Liver (tissue), 8 donors: ENCODE measurements at regions not wholly inside any gene's neighbourhood (a gene's known extent, or its start where the extent isn't known, plus 50 kb on each side); places are given as distances from the start of the nearest gene placed in this dataset.

Experiments
- DNase-seq: peaks from one replicate; pipeline ENCODE4 v3.0.0-alpha.2; 2017; ENCODE audit warnings: low spot score
- H3K27ac ChIP-seq, 2 donors: one replicate each; pipeline ENCODE4 v1.7.0; 2013; ENCODE audit warnings: inconsistent platforms in 2 of 2, low read length in 2 of 2, control low read depth in 1 of 2, low read depth in 1 of 2, mild to moderate bottlenecking in 1 of 2
- H3K27me3 ChIP-seq, 4 donors: one replicate each; pipeline versions ENCODE4 v1.6.1 to v1.7.0; 2013; ENCODE audit warnings: low read length in 3 of 4, inconsistent platforms in 1 of 4, mild to moderate bottlenecking in 1 of 4, moderate library complexity in 1 of 4; ENCODE audit not compliant: control insufficient read depth in 4 of 4, insufficient read depth in 4 of 4
- H3K36me3 ChIP-seq, 4 donors: one replicate each; pipeline versions ENCODE4 v1.6.1 to v1.7.0; 2013; ENCODE audit warnings: low read length in 3 of 4, mild to moderate bottlenecking in 3 of 4, low read depth in 1 of 4, moderate library complexity in 1 of 4; ENCODE audit not compliant: control insufficient read depth in 4 of 4, insufficient read depth in 3 of 4
- H3K4me1 ChIP-seq, 4 donors: one replicate each; pipeline versions ENCODE4 v1.6.1 to v1.7.0; 2013; ENCODE audit warnings: low read length in 3 of 4, mild to moderate bottlenecking in 3 of 4, moderate library complexity in 1 of 4; ENCODE audit not compliant: control insufficient read depth in 4 of 4, insufficient read depth in 4 of 4
- H3K4me3 ChIP-seq, 3 donors: one replicate each; pipeline versions ENCODE4 v1.6.1 to v1.7.0; 2013; ENCODE audit warnings: low read length in 3 of 3, control low read depth in 1 of 3, low read depth in 1 of 3, mild to moderate bottlenecking in 1 of 3
- H3K9ac ChIP-seq, 2 donors: one replicate each; pipeline ENCODE4 v1.7.0; 2013; ENCODE audit warnings: low read length in 2 of 2, mild to moderate bottlenecking in 2 of 2, moderate library complexity in 2 of 2, control low read depth in 1 of 2, low read depth in 1 of 2
- H3K9me3 ChIP-seq, 4 donors: one replicate each; pipeline versions ENCODE4 v1.6.1 to v1.7.0; 2013; ENCODE audit warnings: low read length in 3 of 4; ENCODE audit not compliant: control insufficient read depth in 4 of 4
- EGR1 ChIP-seq, 2 donors: IDR thresholded peaks; 2 replicates each; pipeline ENCODE4 v1.6.1; 2016 to 2018; ENCODE audit warnings: antibody characterized with exemption in 2 of 2, low read depth in 2 of 2
- FOXA1 ChIP-seq: IDR thresholded peaks from 2 replicates; pipeline ENCODE4 v1.6.1; 2016; ENCODE audit warnings: antibody characterized with exemption
- FOXA2 ChIP-seq: IDR thresholded peaks from 2 replicates; pipeline ENCODE4 v1.6.1; 2016; ENCODE audit warnings: antibody characterized with exemption
- GABPA ChIP-seq, 2 donors: IDR thresholded peaks in 1 of 2; conservative IDR thresholded peaks in 1 of 2; 2 replicates each; pipeline ENCODE4 v1.6.1; 2016; ENCODE audit warnings: antibody characterized with exemption in 2 of 2, mild to moderate bottlenecking in 1 of 2, moderate library complexity in 1 of 2
- HNF4A ChIP-seq, 2 donors: conservative IDR thresholded peaks; 2 replicates each; pipeline ENCODE4 v1.6.1; 2016; ENCODE audit warnings: antibody characterized with exemption in 2 of 2, mild to moderate bottlenecking in 2 of 2
- HNF4G ChIP-seq: IDR thresholded peaks from 2 replicates; pipeline ENCODE4 v1.6.1; 2016; ENCODE audit warnings: antibody characterized with exemption
- JUND ChIP-seq, 2 donors: IDR thresholded peaks; 2 replicates each; pipeline ENCODE4 v1.6.1; 2016; ENCODE audit warnings: antibody characterized with exemption in 2 of 2
- NR2F2 ChIP-seq: IDR thresholded peaks from 2 replicates; pipeline ENCODE4 v1.6.1; 2016; ENCODE audit warnings: antibody characterized with exemption
- RAD21 ChIP-seq, 2 donors: IDR thresholded peaks; 2 replicates each; pipeline ENCODE4 v1.6.1; 2016; ENCODE audit warnings: antibody characterized with exemption in 2 of 2, mild to moderate bottlenecking in 2 of 2
- RXRA ChIP-seq, 2 donors: IDR thresholded peaks; 2 replicates each; pipeline ENCODE4 v1.6.1; 2017 to 2018; ENCODE audit warnings: antibody characterized with exemption in 2 of 2, mild to moderate bottlenecking in 1 of 2
- SP1 ChIP-seq: IDR thresholded peaks from 2 replicates; pipeline ENCODE4 v1.6.1; 2018; ENCODE audit warnings: antibody characterized with exemption, mild to moderate bottlenecking
- TAF1 ChIP-seq: conservative IDR thresholded peaks from 2 replicates; pipeline ENCODE4 v1.6.1; 2016; ENCODE audit warnings: antibody characterized with exemption, mild to moderate bottlenecking
- YY1 ChIP-seq: IDR thresholded peaks from 2 replicates; pipeline ENCODE4 v1.6.1; 2016; ENCODE audit warnings: antibody characterized with exemption, mild to moderate bottlenecking
- WGBS: extraction: QIAGEN DNeasy Blood & Tissue Kit; methylation state at CpG from one replicate; pipeline ENCODE4 v1.1.7; 2013; 5-methylcytosine and 5-hydroxymethylcytosine counted together
- TF ChIP-seq, protein P1 (sequence below): fragments of 150-350 bp; IDR thresholded peaks from 2 replicates; pipeline ENCODE4 v1.5.1; 2017; ENCODE audit warnings: improper control_type of control experiment, low read depth, low read length; ENCODE audit not compliant: missing input control
- TF ChIP-seq, protein P2 (sequence below): IDR thresholded peaks from 2 replicates; pipeline ENCODE4 v1.6.1; 2016; ENCODE audit warnings: antibody characterized with exemption
- TF ChIP-seq, protein P3 (sequence below): IDR thresholded peaks from 2 replicates; pipeline ENCODE4 v1.6.1; 2016; ENCODE audit warnings: antibody characterized with exemption
- TF ChIP-seq, protein P4 (sequence below): IDR thresholded peaks from 2 replicates; pipeline ENCODE4 v1.6.1; 2016; ENCODE audit warnings: antibody characterized with exemption, mild to moderate bottlenecking
- TF ChIP-seq, protein P5 (sequence below): IDR thresholded peaks from 2 replicates; pipeline ENCODE4 v1.6.1; 2016; ENCODE audit warnings: antibody characterized with exemption
- donor health status: healthy.
- donor health status: healthy.
- donor health status: healthy.
- donor health status: healthy.
- donor health status: healthy.

DNA sequence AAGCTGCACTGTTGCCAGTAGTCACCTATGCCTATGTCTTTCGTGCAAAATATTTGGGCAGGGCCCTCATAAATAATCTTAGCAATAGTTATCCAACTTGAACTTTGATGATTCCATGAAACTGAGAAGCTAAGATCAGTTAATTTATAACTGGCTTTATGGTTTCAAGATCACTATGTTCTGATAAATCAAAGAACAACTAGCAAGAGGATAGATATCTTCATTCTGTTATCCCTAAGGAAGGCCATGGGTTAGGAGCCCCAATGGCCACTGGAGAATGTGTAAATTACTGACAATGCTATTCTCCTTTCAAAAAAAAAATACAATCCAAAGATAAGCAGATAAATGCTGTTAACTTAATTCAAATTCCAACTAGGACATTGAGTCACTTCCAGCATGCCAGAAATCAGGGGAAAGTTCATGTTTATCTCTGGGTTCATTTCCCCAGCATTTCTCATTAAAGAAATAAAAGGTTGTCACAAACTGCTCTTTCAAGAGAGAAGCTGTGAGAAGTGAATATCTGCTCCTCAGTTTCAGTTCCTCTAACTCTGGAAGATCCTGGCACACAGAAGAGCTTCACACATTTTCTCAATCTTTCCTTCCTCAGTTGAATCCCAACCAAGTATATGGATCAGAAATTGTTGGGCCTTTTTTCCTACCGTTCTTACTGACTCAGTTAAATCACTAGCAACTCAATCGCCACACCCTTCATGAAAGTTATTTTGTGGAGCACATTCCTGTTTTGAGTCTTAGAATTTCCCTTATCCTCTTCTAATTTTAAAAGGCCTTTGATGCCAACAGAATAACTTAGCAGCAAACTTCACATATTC lies 59.6 kb upstream of the SLC1A1 start:
- TF ChIP-seq GABPA (IDR thresholded peaks at IDR 0.05 in 1 of 2, conservative IDR thresholded peaks at IDR 0.05 in 1 of 2) (no peak), RAD21 (IDR thresholded peaks at IDR 0.05) (peak; percentile 19 to 37), YY1 (peak; percentile 57), EGR1 (IDR thresholded peaks at IDR 0.05; ENCODE audit: low read depth in 2 of 2) (peak in 1 of 2 donors; percentile 38), SP1 (peak; percentile 82), FOXA1 (no peak), FOXA2 (peak; percentile 36), NR2F2 (no peak), HNF4A (conservative IDR thresholded peaks at IDR 0.05) (peak; percentile 46 to 76), RXRA (IDR thresholded peaks at IDR 0.05) (peak; percentile 89 to 95), HNF4G (no peak), TAF1 (no peak), JUND (IDR thresholded peaks at IDR 0.05) (peak; percentile 52 to 61)
- TF ChIP-seq, protein P1, sequence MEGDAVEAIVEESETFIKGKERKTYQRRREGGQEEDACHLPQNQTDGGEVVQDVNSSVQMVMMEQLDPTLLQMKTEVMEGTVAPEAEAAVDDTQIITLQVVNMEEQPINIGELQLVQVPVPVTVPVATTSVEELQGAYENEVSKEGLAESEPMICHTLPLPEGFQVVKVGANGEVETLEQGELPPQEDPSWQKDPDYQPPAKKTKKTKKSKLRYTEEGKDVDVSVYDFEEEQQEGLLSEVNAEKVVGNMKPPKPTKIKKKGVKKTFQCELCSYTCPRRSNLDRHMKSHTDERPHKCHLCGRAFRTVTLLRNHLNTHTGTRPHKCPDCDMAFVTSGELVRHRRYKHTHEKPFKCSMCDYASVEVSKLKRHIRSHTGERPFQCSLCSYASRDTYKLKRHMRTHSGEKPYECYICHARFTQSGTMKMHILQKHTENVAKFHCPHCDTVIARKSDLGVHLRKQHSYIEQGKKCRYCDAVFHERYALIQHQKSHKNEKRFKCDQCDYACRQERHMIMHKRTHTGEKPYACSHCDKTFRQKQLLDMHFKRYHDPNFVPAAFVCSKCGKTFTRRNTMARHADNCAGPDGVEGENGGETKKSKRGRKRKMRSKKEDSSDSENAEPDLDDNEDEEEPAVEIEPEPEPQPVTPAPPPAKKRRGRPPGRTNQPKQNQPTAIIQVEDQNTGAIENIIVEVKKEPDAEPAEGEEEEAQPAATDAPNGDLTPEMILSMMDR, result no peak
- TF ChIP-seq, protein P2, sequence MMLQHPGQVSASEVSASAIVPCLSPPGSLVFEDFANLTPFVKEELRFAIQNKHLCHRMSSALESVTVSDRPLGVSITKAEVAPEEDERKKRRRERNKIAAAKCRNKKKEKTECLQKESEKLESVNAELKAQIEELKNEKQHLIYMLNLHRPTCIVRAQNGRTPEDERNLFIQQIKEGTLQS, result no peak
- TF ChIP-seq, protein P3, sequence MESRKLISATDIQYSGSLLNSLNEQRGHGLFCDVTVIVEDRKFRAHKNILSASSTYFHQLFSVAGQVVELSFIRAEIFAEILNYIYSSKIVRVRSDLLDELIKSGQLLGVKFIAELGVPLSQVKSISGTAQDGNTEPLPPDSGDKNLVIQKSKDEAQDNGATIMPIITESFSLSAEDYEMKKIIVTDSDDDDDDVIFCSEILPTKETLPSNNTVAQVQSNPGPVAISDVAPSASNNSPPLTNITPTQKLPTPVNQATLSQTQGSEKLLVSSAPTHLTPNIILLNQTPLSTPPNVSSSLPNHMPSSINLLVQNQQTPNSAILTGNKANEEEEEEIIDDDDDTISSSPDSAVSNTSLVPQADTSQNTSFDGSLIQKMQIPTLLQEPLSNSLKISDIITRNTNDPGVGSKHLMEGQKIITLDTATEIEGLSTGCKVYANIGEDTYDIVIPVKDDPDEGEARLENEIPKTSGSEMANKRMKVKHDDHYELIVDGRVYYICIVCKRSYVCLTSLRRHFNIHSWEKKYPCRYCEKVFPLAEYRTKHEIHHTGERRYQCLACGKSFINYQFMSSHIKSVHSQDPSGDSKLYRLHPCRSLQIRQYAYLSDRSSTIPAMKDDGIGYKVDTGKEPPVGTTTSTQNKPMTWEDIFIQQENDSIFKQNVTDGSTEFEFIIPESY, result peak; percentile 49
- TF ChIP-seq, protein P4, sequence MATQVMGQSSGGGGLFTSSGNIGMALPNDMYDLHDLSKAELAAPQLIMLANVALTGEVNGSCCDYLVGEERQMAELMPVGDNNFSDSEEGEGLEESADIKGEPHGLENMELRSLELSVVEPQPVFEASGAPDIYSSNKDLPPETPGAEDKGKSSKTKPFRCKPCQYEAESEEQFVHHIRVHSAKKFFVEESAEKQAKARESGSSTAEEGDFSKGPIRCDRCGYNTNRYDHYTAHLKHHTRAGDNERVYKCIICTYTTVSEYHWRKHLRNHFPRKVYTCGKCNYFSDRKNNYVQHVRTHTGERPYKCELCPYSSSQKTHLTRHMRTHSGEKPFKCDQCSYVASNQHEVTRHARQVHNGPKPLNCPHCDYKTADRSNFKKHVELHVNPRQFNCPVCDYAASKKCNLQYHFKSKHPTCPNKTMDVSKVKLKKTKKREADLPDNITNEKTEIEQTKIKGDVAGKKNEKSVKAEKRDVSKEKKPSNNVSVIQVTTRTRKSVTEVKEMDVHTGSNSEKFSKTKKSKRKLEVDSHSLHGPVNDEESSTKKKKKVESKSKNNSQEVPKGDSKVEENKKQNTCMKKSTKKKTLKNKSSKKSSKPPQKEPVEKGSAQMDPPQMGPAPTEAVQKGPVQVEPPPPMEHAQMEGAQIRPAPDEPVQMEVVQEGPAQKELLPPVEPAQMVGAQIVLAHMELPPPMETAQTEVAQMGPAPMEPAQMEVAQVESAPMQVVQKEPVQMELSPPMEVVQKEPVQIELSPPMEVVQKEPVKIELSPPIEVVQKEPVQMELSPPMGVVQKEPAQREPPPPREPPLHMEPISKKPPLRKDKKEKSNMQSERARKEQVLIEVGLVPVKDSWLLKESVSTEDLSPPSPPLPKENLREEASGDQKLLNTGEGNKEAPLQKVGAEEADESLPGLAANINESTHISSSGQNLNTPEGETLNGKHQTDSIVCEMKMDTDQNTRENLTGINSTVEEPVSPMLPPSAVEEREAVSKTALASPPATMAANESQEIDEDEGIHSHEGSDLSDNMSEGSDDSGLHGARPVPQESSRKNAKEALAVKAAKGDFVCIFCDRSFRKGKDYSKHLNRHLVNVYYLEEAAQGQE, result peak; percentile 56
- TF ChIP-seq, protein P5, sequence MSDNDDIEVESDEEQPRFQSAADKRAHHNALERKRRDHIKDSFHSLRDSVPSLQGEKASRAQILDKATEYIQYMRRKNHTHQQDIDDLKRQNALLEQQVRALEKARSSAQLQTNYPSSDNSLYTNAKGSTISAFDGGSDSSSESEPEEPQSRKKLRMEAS, result peak; percentile 55
- no peaks in the 10 kb centered on the region for H3K36me3 ChIP-seq
- H3K9me3 ChIP-seq, result no peaks in the 10 kb centered on the region
- peaks cover 8 to 23% (median 14%) of the 10 kb centered on the region in 4 donors for H3K4me1 ChIP-seq
- H3K4me3 ChIP-seq, result no peak overlapping the region
- no peaks in the 10 kb centered on the region for H3K27me3 ChIP-seq
- H3K9ac ChIP-seq, result no peak overlapping the region
- DNase-seq, result no peak
- WGBS, result 31% methylated on average over 3 of the region's 3 CpGs
- H3K27ac ChIP-seq, result peak overlapping the region; percentile 55 to 59
